Type B pancreatic cell (in vitro differentiated cells): ENCODE measurements at regions not wholly inside any gene's neighbourhood (a gene's known extent, or its start where the extent isn't known, plus 50 kb on each side); places are given as distances from the start of the nearest gene placed in this dataset.

Source experiments
- DNase-seq: peaks from one replicate; pipeline ENCODE4 v3.0.0; 2021; ENCODE audit warnings: mixed read lengths; ENCODE audit not compliant: unreplicated experiment; ENCODE audit errors: extremely low spot score
- H3K27ac Mint-ChIP-seq: 2 replicates; pipeline ENCODE4 v1.8.0; 2021; ENCODE audit warnings: mild to moderate bottlenecking, mixed read lengths
- H3K27me3 Mint-ChIP-seq: 2 replicates; pipeline ENCODE4 v1.8.0; 2021; ENCODE audit warnings: mixed read lengths
- H3K36me3 Mint-ChIP-seq: 2 replicates; pipeline ENCODE4 v1.8.0; 2021; ENCODE audit warnings: mixed read lengths
- H3K4me1 Mint-ChIP-seq: one replicate; pipeline ENCODE4 v1.8.0; 2021; ENCODE audit warnings: mixed read lengths; ENCODE audit not compliant: unreplicated experiment
- H3K4me3 Mint-ChIP-seq: 2 replicates; pipeline ENCODE4 v1.8.0; 2021; ENCODE audit warnings: mild to moderate bottlenecking, mixed read lengths
- H3K9me3 Mint-ChIP-seq: 2 replicates; pipeline ENCODE4 v1.8.0; 2021; ENCODE audit warnings: mixed read lengths
- TF ChIP-seq, protein P1 (sequence below): fragments of 200-600 bp; sonication (generic); conservative IDR thresholded peaks from 2 replicates; pipeline ENCODE4 v1.5.0; 2021; ENCODE audit warnings: antibody characterized with exemption, mild to moderate bottlenecking

DNA sequence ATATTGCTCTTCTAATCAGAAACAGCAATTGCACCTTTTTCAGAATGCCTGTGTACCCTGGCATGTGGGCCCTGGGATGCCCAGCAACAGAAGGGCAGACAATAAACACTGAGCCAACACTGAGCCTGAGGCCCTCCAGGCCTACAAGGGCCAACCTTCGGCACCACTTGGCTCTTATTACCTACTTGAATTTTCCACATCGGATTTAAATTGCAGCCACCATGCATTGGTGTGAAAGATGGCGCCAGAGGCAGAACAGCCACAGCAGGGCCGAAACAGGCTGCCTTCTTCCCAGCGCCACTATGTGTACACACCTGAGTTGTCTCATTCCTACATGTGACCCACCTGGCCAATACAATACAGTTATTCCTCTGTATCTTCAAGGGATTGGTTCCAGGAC lies 51.4 kb upstream of the EZH2 start:
- no peak overlapping the region for H3K4me3 Mint-ChIP-seq
- H3K4me1 Mint-ChIP-seq, result peaks cover 5% of the 10 kb centered on the region
- no peaks in the 10 kb centered on the region for H3K9me3 Mint-ChIP-seq
- no peaks in the 10 kb centered on the region for H3K36me3 Mint-ChIP-seq
- TF ChIP-seq, protein P1, sequence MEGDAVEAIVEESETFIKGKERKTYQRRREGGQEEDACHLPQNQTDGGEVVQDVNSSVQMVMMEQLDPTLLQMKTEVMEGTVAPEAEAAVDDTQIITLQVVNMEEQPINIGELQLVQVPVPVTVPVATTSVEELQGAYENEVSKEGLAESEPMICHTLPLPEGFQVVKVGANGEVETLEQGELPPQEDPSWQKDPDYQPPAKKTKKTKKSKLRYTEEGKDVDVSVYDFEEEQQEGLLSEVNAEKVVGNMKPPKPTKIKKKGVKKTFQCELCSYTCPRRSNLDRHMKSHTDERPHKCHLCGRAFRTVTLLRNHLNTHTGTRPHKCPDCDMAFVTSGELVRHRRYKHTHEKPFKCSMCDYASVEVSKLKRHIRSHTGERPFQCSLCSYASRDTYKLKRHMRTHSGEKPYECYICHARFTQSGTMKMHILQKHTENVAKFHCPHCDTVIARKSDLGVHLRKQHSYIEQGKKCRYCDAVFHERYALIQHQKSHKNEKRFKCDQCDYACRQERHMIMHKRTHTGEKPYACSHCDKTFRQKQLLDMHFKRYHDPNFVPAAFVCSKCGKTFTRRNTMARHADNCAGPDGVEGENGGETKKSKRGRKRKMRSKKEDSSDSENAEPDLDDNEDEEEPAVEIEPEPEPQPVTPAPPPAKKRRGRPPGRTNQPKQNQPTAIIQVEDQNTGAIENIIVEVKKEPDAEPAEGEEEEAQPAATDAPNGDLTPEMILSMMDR, result no peak
- DNase-seq, result no peak
- H3K27ac Mint-ChIP-seq, result no peak overlapping the region
- H3K27me3 Mint-ChIP-seq, result no peaks in the 10 kb centered on the region
